GM13977 (cell line): ENCODE measurements at regions not wholly inside any gene's neighbourhood (a gene's known extent, or its start where the extent isn't known, plus 50 kb on each side); places are given as distances from the start of the nearest gene placed in this dataset.

Experiments used
- DNase-seq: peaks from one replicate; pipeline ENCODE4 v3.0.0; 2012; ENCODE audit warnings: low spot score
- CTCF ChIP-seq: IDR thresholded peaks from 2 replicates; pipeline ENCODE4 v1.5.1; 2012; ENCODE audit warnings: mild to moderate bottlenecking, control low read depth; ENCODE audit not compliant: insufficient read depth; ENCODE audit errors: extremely low read depth, missing control alignments
- in situ Hi-C: fragments of 300-500 bp; cut with MboI; formaldehyde crosslinking; loops from one replicate; pipeline ENCODE4 v1.12.0; 2022; ENCODE audit warnings: low sequenced_read_pairs, low pct_unique_long_range_greater_than_20kb, mixed read lengths, inconsistent platforms; ENCODE audit not compliant: unreplicated experiment

- in situ Hi-C loops = no loop called here
- no peak for DNase-seq
- no peak for TF ChIP-seq CTCF
Observed at GRCh38 chr4:165597581-165598480, 219.0 kb downstream of the CPE start.

GRCh38 chr4:165600959-165601683, 222.3 kb downstream of the CPE start:
- TF ChIP-seq CTCF = no peak
- DNase-seq = no peak
- in situ Hi-C loops = no loop called here

GRCh38 chr4:165602621-165603020, 223.8 kb downstream of the CPE start:
- no peak for DNase-seq
- in situ Hi-C loops = no loop called here

GRCh38 chr4:165604181-165604580, 225.4 kb downstream of the CPE start:
- no peak for DNase-seq
- in situ Hi-C loops = no loop called here
- no peak for TF ChIP-seq CTCF

More at GRCh38 chr4:165602621-165603020, 223.8 kb downstream of the CPE start:
- TF ChIP-seq CTCF = no peak

GRCh38 chr4:165605811-165606210, 227.0 kb downstream of the CPE start:
- DNase-seq = no peak
- in situ Hi-C loops = no loop called here
- TF ChIP-seq CTCF = no peak

- in situ Hi-C loops = no loop called here
- TF ChIP-seq CTCF = no peak
- no peak for DNase-seq
Observed at GRCh38 chr4:165606465-165607205, 227.8 kb downstream of the CPE start.
